ENCODE measurements at regions not wholly inside any gene's neighbourhood (a gene's known extent, or its start where the extent isn't known, plus 50 kb on each side); places are given as distances from the start of the nearest gene placed in this dataset.
"Not testable (repeated sequence)": the region's sequence is repeated elsewhere in the genome, so short reads cannot be mapped to it uniquely, and the experiment has no call there.

DNA sequence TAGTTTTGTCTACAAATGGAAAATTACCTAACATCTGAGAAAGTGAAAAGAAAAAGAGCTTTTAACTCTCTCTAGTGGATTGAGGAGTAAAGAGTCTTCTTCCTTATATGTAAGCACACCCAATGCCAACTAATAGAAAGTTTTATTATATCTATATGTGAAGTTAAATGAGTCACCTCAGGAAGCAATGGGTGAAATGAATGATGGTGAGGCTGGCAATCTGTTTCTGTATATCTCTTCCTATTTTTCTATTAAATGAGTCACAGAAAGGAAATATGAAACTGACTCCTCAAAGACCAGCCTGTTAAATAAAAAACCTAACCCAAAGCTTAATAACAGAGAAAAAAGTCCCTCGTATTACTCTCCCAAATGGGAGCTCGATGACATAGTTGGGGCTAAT lies 71.3 kb downstream of the OTOR start:
- no peaks in the 10 kb centered on the region for H3K9me3 ChIP-seq (ENCODE audit: control insufficient read depth in 2 of 2, insufficient read depth in 1 of 2, low read length in 1 of 2)
- no peak for DNase-seq (ENCODE audit: low read depth in 6 of 9, low spot score in 9 of 9)
- no peaks in the 10 kb centered on the region for H3K4me1 ChIP-seq (ENCODE audit: control insufficient read depth in 2 of 2, insufficient read depth in 2 of 2, low read length in 2 of 2)
- H3K36me3 ChIP-seq (ENCODE audit: control insufficient read depth in 2 of 2, insufficient read depth in 2 of 2, low read length in 1 of 2) = no peaks in the 10 kb centered on the region
- WGBS = 89% methylated on average over 2 of the region's 2 CpGs
- H3K27ac ChIP-seq (ENCODE audit: low read depth in 1 of 2, low read length in 1 of 2) = no peak overlapping the region
- H3K27me3 ChIP-seq (ENCODE audit: control insufficient read depth in 2 of 2, insufficient read depth in 1 of 2, low read length in 1 of 2) = no peaks in the 10 kb centered on the region
- H3K4me3 ChIP-seq (ENCODE audit: low read length in 2 of 2) = no peak overlapping the region

DNA sequence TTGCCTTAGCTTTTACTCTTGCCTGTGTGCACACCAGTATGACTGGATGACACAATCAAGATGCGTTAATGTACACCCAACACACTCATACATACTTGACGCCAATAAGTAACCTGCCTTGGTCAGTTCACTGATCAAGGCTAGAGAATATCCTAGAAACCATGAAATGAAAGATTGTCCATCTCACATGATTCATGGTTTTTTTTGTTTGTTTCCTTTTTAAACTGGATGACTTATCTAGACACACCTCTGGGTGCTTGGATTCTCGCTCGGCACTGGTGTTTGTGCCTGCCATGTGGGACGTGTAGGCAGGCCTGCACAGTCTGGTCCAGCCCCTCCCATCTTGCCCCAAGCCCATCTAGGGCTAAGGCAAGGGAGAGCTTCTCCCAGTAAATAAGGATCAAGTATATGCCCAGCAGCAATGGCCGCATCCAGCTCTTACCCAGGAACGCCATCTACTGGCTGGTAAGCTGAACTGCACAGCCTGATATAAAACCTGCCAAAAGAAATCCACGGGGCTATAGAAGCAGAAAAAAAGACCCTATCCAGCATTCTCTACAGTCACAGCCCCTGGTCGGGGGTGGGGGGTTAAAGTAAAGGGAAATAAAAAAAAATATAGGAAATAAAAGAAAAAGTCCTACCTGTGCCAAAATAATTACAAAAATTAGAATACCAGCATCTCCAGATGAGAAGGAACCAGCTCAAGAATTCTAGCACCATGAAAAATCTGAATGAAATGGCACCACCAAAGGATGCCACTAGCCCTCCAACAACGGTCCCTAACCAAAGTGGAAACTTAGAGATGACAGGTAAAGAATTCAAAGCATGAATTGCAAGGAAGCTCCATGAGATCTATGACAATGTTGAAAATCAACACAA lies 73.3 kb downstream of the OTOR start:
- whole genome bisulfite sequencing = 45% methylated on average over 10 of the region's 10 CpGs
- H3K27ac ChIP-seq (ENCODE audit: low read depth in 1 of 2, low read length in 1 of 2) = no peak overlapping the region
- peak in 6 of 9 donors; percentile 9 to 33 (median 22) for DNase-seq (ENCODE audit: low read depth in 6 of 9, low spot score in 9 of 9)
- no peak overlapping the region for H3K4me3 ChIP-seq (ENCODE audit: low read length in 2 of 2)
- no peaks in the 10 kb centered on the region for H3K36me3 ChIP-seq (ENCODE audit: control insufficient read depth in 2 of 2, insufficient read depth in 2 of 2, low read length in 1 of 2)
- no peaks in the 10 kb centered on the region for H3K4me1 ChIP-seq (ENCODE audit: control insufficient read depth in 2 of 2, insufficient read depth in 2 of 2, low read length in 2 of 2)
- H3K9me3 ChIP-seq (ENCODE audit: control insufficient read depth in 2 of 2, insufficient read depth in 1 of 2, low read length in 1 of 2) = no peaks in the 10 kb centered on the region
- H3K27me3 ChIP-seq (ENCODE audit: control insufficient read depth in 2 of 2, insufficient read depth in 1 of 2, low read length in 1 of 2) = no peaks in the 10 kb centered on the region

DNA sequence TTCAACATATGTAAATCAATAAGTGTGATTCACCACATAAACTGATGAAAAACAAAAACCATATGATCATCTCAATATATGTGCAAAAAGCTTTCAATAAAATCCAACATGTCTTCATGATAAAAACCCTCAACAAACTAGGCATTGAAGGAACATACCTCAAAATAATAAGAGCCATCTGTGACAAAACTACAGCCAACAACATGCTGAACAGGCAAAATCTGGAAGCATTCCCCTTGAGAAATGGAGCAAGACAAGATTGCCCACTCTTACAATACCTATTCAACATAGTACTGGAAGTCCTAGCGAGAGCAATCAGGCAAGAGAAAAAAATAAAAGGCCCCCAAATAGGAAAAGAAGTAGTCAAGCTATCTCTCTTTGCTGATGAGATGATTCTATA lies 76.5 kb downstream of the OTOR start:
- H3K27ac ChIP-seq (ENCODE audit: low read depth in 1 of 2, low read length in 1 of 2) = no peak overlapping the region
- H3K4me1 ChIP-seq (ENCODE audit: control insufficient read depth in 2 of 2, insufficient read depth in 2 of 2, low read length in 2 of 2) = no peaks in the 10 kb centered on the region
- H3K4me3 ChIP-seq (ENCODE audit: low read length in 2 of 2) = no peak overlapping the region
- no peaks in the 10 kb centered on the region for H3K27me3 ChIP-seq (ENCODE audit: control insufficient read depth in 2 of 2, insufficient read depth in 1 of 2, low read length in 1 of 2)
- H3K9me3 ChIP-seq (ENCODE audit: control insufficient read depth in 2 of 2, insufficient read depth in 1 of 2, low read length in 1 of 2) = no peaks in the 10 kb centered on the region
- no peaks in the 10 kb centered on the region for H3K36me3 ChIP-seq (ENCODE audit: control insufficient read depth in 2 of 2, insufficient read depth in 2 of 2, low read length in 1 of 2)
- no peak for DNase-seq (ENCODE audit: low read depth in 6 of 9, low spot score in 9 of 9)
- 94% methylated on average over 1 of the region's 1 CpG for WGBS

DNA sequence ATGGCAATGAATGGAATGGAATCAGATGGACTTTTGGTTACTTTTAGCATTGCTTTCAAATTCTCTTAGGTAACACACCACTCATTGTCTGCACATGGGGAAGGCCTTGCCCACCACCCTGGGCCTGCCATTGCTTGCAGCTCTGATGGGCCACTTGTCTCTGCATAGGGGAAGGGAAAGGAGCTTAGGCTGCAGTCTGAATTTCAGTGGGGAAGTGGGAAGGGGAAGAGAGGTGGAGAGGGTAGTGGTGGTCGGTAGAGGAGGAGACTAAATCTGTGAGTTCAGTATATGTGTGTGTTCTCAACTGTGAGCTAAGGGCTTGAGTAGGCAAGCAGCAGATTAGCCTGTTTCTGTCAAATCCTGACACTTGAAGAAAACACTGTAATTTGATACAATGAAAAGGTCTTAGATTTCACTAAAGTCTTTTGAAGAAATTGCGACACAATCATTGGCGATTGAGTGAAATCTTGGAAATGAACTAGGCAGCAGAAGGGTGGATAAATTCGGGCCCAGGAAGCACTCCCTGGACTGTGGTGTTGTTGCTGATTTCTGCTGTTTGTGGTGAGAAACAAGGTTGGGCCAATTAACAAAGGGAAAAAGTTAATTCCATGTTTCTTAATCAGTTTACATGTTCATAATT lies 80.6 kb downstream of the OTOR start:
- H3K27ac ChIP-seq (ENCODE audit: low read depth in 1 of 2, low read length in 1 of 2) = no peak overlapping the region
- no peaks in the 10 kb centered on the region for H3K4me1 ChIP-seq (ENCODE audit: control insufficient read depth in 2 of 2, insufficient read depth in 2 of 2, low read length in 2 of 2)
- H3K4me3 ChIP-seq (ENCODE audit: low read length in 2 of 2) = no peak overlapping the region
- H3K9me3 ChIP-seq (ENCODE audit: control insufficient read depth in 2 of 2, insufficient read depth in 1 of 2, low read length in 1 of 2) = no peaks in the 10 kb centered on the region
- DNase-seq (ENCODE audit: low read depth in 6 of 9, low spot score in 9 of 9) = no peak
- no peaks in the 10 kb centered on the region for H3K27me3 ChIP-seq (ENCODE audit: control insufficient read depth in 2 of 2, insufficient read depth in 1 of 2, low read length in 1 of 2)
- 74% methylated on average over 4 of the region's 4 CpGs for WGBS
- H3K36me3 ChIP-seq (ENCODE audit: control insufficient read depth in 2 of 2, insufficient read depth in 2 of 2, low read length in 1 of 2) = no peaks in the 10 kb centered on the region

DNA sequence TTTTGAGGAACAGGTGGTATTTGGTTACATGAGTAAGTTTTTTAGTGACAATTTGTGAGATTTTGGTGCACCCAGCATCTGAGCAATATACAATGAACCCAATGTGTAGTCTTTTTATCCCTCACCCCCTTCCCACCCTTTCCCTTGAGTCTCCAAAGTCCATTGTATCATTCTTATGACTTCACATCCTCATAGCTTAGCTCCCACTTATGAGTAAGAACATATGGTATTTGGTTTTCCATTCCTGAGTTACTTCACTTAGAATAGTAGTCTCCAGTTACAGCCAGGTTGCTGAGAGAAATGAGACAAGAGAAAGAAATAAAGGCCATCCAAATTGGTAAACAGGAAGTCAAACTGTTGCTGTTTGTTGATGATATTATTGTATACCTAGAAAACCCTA lies 87.5 kb downstream of the OTOR start:
- not testable (repeated sequence) for DNase-seq (ENCODE audit: low read depth in 6 of 9, low spot score in 9 of 9); H3K36me3 ChIP-seq (ENCODE audit: control insufficient read depth in 2 of 2, insufficient read depth in 2 of 2, low read length in 1 of 2); H3K4me3 ChIP-seq (ENCODE audit: low read length in 2 of 2); H3K27ac ChIP-seq (ENCODE audit: low read depth in 1 of 2, low read length in 1 of 2); H3K9me3 ChIP-seq (ENCODE audit: control insufficient read depth in 2 of 2, insufficient read depth in 1 of 2, low read length in 1 of 2); H3K4me1 ChIP-seq (ENCODE audit: control insufficient read depth in 2 of 2, insufficient read depth in 2 of 2, low read length in 2 of 2); H3K27me3 ChIP-seq (ENCODE audit: control insufficient read depth in 2 of 2, insufficient read depth in 1 of 2, low read length in 1 of 2)

DNA sequence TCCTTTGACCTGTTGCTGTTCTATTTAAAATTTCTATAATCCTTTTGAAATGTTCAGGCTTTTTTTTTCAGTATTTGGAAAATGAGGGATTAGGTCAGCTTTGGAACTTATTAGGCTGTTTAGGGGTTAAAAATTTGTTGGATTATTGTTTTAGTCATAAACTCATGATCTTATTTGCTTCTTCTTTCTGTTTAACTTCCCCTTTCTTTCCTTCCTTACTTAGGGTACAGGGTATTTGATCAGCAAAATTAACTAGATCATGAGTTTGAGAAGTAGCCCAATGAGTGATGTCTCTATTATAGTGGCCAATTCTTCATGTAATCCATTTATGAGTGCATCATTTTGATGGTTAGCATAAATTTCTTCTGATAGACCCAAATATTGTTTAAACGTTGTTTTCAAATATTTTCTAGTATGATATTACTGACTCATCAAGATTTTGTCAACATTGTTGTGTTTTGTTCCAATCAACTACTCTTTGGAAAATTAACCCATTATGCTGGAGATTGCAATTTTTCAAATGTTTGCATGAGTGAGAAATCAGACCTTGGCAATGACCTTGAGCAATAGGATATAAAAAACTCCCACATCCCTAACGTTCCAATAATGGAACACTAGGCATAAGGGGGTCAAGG lies 94.4 kb downstream of the OTOR start:
- H3K4me3 ChIP-seq (ENCODE audit: low read length in 2 of 2) = no peak overlapping the region
- no peaks in the 10 kb centered on the region for H3K4me1 ChIP-seq (ENCODE audit: control insufficient read depth in 2 of 2, insufficient read depth in 2 of 2, low read length in 2 of 2)
- no peaks in the 10 kb centered on the region for H3K27me3 ChIP-seq (ENCODE audit: control insufficient read depth in 2 of 2, insufficient read depth in 1 of 2, low read length in 1 of 2)
- no peaks in the 10 kb centered on the region for H3K9me3 ChIP-seq (ENCODE audit: control insufficient read depth in 2 of 2, insufficient read depth in 1 of 2, low read length in 1 of 2)
- H3K36me3 ChIP-seq (ENCODE audit: control insufficient read depth in 2 of 2, insufficient read depth in 2 of 2, low read length in 1 of 2) = no peaks in the 10 kb centered on the region
- H3K27ac ChIP-seq (ENCODE audit: low read depth in 1 of 2, low read length in 1 of 2) = no peak overlapping the region
- no peak for DNase-seq (ENCODE audit: low read depth in 6 of 9, low spot score in 9 of 9)
- WGBS = 88% methylated on average over 2 of the region's 2 CpGs

DNA sequence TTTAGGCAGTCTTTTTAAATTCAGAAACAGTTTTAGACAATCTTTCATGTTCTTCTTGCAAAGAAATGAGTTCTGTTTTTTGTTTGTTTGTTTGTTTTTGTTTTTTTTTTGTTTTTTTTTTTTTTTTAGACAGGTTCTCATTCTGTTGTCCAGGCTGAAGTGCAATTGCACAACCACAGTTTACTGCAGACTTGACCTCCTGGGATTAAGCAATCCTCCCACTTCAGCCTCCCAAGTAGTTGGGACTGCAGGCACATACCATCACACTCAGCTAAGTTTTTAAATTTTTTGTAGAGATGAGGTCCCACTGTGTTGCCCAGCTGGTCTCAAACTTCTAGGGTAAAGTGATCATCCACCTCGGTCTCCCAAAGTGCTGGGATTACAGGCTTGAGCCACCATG lies 96.2 kb downstream of the OTOR start:
- 95% methylated on average over 1 of the region's 1 CpG for WGBS
- no peak overlapping the region for H3K27ac ChIP-seq (ENCODE audit: low read depth in 1 of 2, low read length in 1 of 2)
- no peaks in the 10 kb centered on the region for H3K4me1 ChIP-seq (ENCODE audit: control insufficient read depth in 2 of 2, insufficient read depth in 2 of 2, low read length in 2 of 2)
- no peaks in the 10 kb centered on the region for H3K9me3 ChIP-seq (ENCODE audit: control insufficient read depth in 2 of 2, insufficient read depth in 1 of 2, low read length in 1 of 2)
- H3K27me3 ChIP-seq (ENCODE audit: control insufficient read depth in 2 of 2, insufficient read depth in 1 of 2, low read length in 1 of 2) = no peaks in the 10 kb centered on the region
- no peaks in the 10 kb centered on the region for H3K36me3 ChIP-seq (ENCODE audit: control insufficient read depth in 2 of 2, insufficient read depth in 2 of 2, low read length in 1 of 2)
- DNase-seq (ENCODE audit: low read depth in 6 of 9, low spot score in 9 of 9) = no peak
- H3K4me3 ChIP-seq (ENCODE audit: low read length in 2 of 2) = no peak overlapping the region

DNA sequence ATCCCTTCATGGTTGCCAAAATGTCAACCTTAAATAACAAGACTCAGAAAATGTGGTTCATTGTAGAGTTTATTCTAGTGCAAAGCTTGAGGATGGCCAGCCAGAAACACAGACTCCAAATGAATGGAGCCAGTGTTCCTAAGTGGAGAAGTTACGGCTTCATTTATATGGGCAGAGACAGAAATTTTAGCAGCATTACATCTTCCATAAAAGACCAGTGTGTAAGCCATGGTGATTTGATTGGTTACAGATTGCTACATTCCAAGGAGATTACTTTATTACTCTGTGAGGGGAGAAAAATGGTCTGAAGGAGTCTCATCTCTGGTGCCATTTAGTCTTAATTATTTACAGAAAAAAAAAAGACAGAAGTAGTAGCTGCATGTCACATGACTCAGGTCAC lies 97.8 kb downstream of the OTOR start:
- Histone ChIP-seq H3K27ac (ENCODE audit: low read depth in 1 of 2, low read length in 1 of 2) (no peak overlapping the region), H3K4me1 (ENCODE audit: control insufficient read depth in 2 of 2, insufficient read depth in 2 of 2, low read length in 2 of 2) (no peaks in the 10 kb centered on the region), H3K27me3 (ENCODE audit: control insufficient read depth in 2 of 2, insufficient read depth in 1 of 2, low read length in 1 of 2) (no peaks in the 10 kb centered on the region), H3K4me3 (ENCODE audit: low read length in 2 of 2) (no peak overlapping the region), H3K36me3 (ENCODE audit: control insufficient read depth in 2 of 2, insufficient read depth in 2 of 2, low read length in 1 of 2) (no peaks in the 10 kb centered on the region), H3K9me3 (ENCODE audit: control insufficient read depth in 2 of 2, insufficient read depth in 1 of 2, low read length in 1 of 2) (no peaks in the 10 kb centered on the region)
- DNase-seq (ENCODE audit: low read depth in 6 of 9, low spot score in 9 of 9) = no peak
- WGBS = 100% methylated on average over 1 of the region's 1 CpG

DNA sequence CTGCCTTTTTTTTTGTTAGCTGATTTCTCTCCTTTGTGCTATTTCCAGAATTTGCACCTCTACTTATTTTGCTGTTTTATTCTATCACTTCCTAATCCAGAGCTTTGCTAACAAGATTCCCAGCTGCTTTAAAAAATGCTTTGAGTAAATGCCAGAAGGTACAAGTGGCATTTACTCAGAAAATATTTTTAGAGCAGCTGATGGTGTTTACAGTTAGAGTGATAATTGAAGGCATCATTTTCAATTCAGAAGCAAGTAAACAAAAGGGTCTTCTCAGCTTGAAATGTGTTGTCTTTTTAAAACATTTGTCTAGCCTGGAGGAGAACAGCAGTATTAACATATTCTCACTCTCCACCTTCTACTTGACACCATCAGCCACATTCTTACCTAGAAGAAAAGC lies 99.9 kb downstream of the OTOR start:
- H3K4me3 ChIP-seq (ENCODE audit: low read length in 2 of 2) = no peak overlapping the region
- H3K9me3 ChIP-seq (ENCODE audit: control insufficient read depth in 2 of 2, insufficient read depth in 1 of 2, low read length in 1 of 2) = no peaks in the 10 kb centered on the region
- no peaks in the 10 kb centered on the region for H3K4me1 ChIP-seq (ENCODE audit: control insufficient read depth in 2 of 2, insufficient read depth in 2 of 2, low read length in 2 of 2)
- H3K27me3 ChIP-seq (ENCODE audit: control insufficient read depth in 2 of 2, insufficient read depth in 1 of 2, low read length in 1 of 2) = no peaks in the 10 kb centered on the region
- DNase-seq (ENCODE audit: low read depth in 6 of 9, low spot score in 9 of 9) = no peak
- no peaks in the 10 kb centered on the region for H3K36me3 ChIP-seq (ENCODE audit: control insufficient read depth in 2 of 2, insufficient read depth in 2 of 2, low read length in 1 of 2)
- H3K27ac ChIP-seq (ENCODE audit: low read depth in 1 of 2, low read length in 1 of 2) = no peak overlapping the region

Measured in thymus (tissue), 11 donors.